ENCODE measurements at regions not wholly inside any gene's neighbourhood (a gene's known extent, or its start where the extent isn't known, plus 50 kb on each side); places are given as distances from the start of the nearest gene placed in this dataset.

GRCh38 chr21:26655460-26655859, 82.4 kb upstream of the CYYR1 start (continued):
- no peak for TF ChIP-seq E2F5 (CRISPR knock-in tag; IDR thresholded peaks at IDR 0.05)
- no peak for TF ChIP-seq GRHL2 (CRISPR knock-in tag; IDR thresholded peaks at IDR 0.05; ENCODE audit: insufficient replicate concordance, severe bottlenecking)
- TF ChIP-seq, protein P1, sequence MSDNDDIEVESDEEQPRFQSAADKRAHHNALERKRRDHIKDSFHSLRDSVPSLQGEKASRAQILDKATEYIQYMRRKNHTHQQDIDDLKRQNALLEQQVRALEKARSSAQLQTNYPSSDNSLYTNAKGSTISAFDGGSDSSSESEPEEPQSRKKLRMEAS (CRISPR knock-in tag; IDR thresholded peaks at IDR 0.05): no peak
- no peak for TF ChIP-seq E2F4 (CRISPR knock-in tag; IDR thresholded peaks at IDR 0.05; ENCODE audit: borderline replicate concordance, low read depth)
- TF ChIP-seq, protein P2, sequence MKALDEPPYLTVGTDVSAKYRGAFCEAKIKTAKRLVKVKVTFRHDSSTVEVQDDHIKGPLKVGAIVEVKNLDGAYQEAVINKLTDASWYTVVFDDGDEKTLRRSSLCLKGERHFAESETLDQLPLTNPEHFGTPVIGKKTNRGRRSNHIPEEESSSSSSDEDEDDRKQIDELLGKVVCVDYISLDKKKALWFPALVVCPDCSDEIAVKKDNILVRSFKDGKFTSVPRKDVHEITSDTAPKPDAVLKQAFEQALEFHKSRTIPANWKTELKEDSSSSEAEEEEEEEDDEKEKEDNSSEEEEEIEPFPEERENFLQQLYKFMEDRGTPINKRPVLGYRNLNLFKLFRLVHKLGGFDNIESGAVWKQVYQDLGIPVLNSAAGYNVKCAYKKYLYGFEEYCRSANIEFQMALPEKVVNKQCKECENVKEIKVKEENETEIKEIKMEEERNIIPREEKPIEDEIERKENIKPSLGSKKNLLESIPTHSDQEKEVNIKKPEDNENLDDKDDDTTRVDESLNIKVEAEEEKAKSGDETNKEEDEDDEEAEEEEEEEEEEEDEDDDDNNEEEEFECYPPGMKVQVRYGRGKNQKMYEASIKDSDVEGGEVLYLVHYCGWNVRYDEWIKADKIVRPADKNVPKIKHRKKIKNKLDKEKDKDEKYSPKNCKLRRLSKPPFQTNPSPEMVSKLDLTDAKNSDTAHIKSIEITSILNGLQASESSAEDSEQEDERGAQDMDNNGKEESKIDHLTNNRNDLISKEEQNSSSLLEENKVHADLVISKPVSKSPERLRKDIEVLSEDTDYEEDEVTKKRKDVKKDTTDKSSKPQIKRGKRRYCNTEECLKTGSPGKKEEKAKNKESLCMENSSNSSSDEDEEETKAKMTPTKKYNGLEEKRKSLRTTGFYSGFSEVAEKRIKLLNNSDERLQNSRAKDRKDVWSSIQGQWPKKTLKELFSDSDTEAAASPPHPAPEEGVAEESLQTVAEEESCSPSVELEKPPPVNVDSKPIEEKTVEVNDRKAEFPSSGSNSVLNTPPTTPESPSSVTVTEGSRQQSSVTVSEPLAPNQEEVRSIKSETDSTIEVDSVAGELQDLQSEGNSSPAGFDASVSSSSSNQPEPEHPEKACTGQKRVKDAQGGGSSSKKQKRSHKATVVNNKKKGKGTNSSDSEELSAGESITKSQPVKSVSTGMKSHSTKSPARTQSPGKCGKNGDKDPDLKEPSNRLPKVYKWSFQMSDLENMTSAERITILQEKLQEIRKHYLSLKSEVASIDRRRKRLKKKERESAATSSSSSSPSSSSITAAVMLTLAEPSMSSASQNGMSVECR (CRISPR knock-in tag; IDR thresholded peaks at IDR 0.05; ENCODE audit: borderline replicate concordance): no peak
- no peak for TF ChIP-seq ESRRA (CRISPR knock-in tag; IDR thresholded peaks at IDR 0.05; ENCODE audit: borderline replicate concordance)
- no peak for TF ChIP-seq ATF2 (CRISPR knock-in tag; IDR thresholded peaks at IDR 0.05; ENCODE audit: borderline replicate concordance, low read depth)
- no peak for TF ChIP-seq OVOL2 (CRISPR knock-in tag; IDR thresholded peaks at IDR 0.05; ENCODE audit: borderline replicate concordance)
- TF ChIP-seq, protein P3, sequence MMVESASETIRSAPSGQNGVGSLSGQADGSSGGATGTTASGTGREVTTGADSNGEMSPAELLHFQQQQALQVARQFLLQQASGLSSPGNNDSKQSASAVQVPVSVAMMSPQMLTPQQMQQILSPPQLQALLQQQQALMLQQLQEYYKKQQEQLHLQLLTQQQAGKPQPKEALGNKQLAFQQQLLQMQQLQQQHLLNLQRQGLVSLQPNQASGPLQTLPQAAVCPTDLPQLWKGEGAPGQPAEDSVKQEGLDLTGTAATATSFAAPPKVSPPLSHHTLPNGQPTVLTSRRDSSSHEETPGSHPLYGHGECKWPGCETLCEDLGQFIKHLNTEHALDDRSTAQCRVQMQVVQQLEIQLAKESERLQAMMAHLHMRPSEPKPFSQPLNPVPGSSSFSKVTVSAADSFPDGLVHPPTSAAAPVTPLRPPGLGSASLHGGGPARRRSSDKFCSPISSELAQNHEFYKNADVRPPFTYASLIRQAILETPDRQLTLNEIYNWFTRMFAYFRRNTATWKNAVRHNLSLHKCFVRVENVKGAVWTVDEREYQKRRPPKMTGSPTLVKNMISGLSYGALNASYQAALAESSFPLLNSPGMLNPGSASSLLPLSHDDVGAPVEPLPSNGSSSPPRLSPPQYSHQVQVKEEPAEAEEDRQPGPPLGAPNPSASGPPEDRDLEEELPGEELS (CRISPR knock-in tag; IDR thresholded peaks at IDR 0.05): no peak
- no peak for TF ChIP-seq GABPB1 (CRISPR knock-in tag; IDR thresholded peaks at IDR 0.05)
- no peak for TF ChIP-seq CBFB (CRISPR knock-in tag; IDR thresholded peaks at IDR 0.05; ENCODE audit: low read depth)

DNA sequence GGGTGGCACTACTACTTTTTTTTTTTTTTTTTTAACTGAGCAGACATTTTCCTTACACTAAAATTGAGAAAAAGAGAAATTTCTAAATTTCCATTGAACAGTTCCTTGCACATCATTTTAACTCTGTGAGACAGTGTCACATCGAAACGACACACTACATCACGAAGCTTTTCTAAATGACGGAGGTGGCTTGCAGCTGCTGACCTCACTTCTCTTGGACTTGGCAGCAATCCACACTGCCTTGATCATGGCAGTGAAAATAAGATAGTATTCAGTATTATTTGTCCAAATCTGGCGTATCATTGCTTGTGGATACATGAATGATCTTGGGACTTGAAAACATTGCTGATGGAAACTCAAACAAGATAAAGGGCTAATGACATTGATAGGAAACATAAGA, 80.3 kb upstream of the CYYR1 start:
- ChIA-PET CTCF (no interaction called here), POLR2A (no interaction called here)
- no peak overlapping the region for H3K27ac Mint-ChIP-seq
- no peaks in the 10 kb centered on the region for H3K36me3 Mint-ChIP-seq
- ATAC-seq: no peak
- H3K4me3 Mint-ChIP-seq: no peak overlapping the region
- no peaks in the 10 kb centered on the region for H3K9me3 Mint-ChIP-seq
- peaks cover 2% of the 10 kb centered on the region; the same call in 1 of the 2 replicates for H3K27me3 Mint-ChIP-seq (ENCODE audit: low read depth)
- DNase-seq (ENCODE audit: low spot score): no peak
- no peaks in the 10 kb centered on the region for H3K4me1 Mint-ChIP-seq
- TF ChIP-seq ZNF281 (CRISPR knock-in tag; IDR thresholded peaks at IDR 0.05) (no peak), E2F5 (CRISPR knock-in tag; IDR thresholded peaks at IDR 0.05) (no peak), STAT6 (CRISPR knock-in tag; conservative IDR thresholded peaks at IDR 0.05; ENCODE audit: low read depth) (no peak)
- TF ChIP-seq, protein P4, sequence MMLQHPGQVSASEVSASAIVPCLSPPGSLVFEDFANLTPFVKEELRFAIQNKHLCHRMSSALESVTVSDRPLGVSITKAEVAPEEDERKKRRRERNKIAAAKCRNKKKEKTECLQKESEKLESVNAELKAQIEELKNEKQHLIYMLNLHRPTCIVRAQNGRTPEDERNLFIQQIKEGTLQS (CRISPR knock-in tag; conservative IDR thresholded peaks at IDR 0.05): no peak
- TF ChIP-seq, protein P5, sequence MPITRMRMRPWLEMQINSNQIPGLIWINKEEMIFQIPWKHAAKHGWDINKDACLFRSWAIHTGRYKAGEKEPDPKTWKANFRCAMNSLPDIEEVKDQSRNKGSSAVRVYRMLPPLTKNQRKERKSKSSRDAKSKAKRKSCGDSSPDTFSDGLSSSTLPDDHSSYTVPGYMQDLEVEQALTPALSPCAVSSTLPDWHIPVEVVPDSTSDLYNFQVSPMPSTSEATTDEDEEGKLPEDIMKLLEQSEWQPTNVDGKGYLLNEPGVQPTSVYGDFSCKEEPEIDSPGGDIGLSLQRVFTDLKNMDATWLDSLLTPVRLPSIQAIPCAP (CRISPR knock-in tag; IDR thresholded peaks at IDR 0.05): no peak
